Endodermal cell (in vitro differentiated cells): ENCODE measurements at regions not wholly inside any gene's neighbourhood (a gene's known extent, or its start where the extent isn't known, plus 50 kb on each side); places are given as distances from the start of the nearest gene placed in this dataset.

Experiments used
- DNase-seq: peaks from one replicate; pipeline ENCODE4 v3.0.0-alpha.2; 2017
- H3K27ac ChIP-seq: 2 replicates; pipeline ENCODE4 v1.5.1; 2013; ENCODE audit warnings: mild to moderate bottlenecking, low read depth, low read length, moderate library complexity
- H3K27me3 ChIP-seq: 2 replicates; pipeline ENCODE4 v1.6.1; 2013; ENCODE audit warnings: mild to moderate bottlenecking, low read length, moderate library complexity; ENCODE audit not compliant: insufficient read depth, control insufficient read depth, poor library complexity, severe bottlenecking
- H3K36me3 ChIP-seq: 2 replicates; pipeline ENCODE4 v1.7.0; 2013; ENCODE audit warnings: mild to moderate bottlenecking, low read length, moderate library complexity; ENCODE audit not compliant: control insufficient read depth, insufficient read depth
- H3K4me1 ChIP-seq: one replicate; pipeline ENCODE4 v1.7.0; 2013; ENCODE audit warnings: low read length; ENCODE audit not compliant: control insufficient read depth, insufficient read depth
- H3K4me3 ChIP-seq: 2 replicates; pipeline ENCODE4 v1.5.1; 2013; ENCODE audit warnings: mild to moderate bottlenecking, low read length, moderate library complexity
- H3K9ac ChIP-seq: 2 replicates; pipeline ENCODE4 v1.6.1; 2013; ENCODE audit warnings: mild to moderate bottlenecking, low read length, moderate library complexity; ENCODE audit not compliant: poor library complexity, severe bottlenecking; ENCODE audit errors: extremely low read depth
- H3K9me3 ChIP-seq: 2 replicates; pipeline ENCODE4 v1.6.1; 2013; ENCODE audit warnings: mild to moderate bottlenecking, low read length, moderate library complexity; ENCODE audit not compliant: control insufficient read depth
- H3K27ac Mint-ChIP-seq: 2 replicates; pipeline ENCODE4 v1.8.0; 2020; ENCODE audit warnings: mixed read lengths
- H3K27me3 Mint-ChIP-seq: 2 replicates; pipeline ENCODE4 v1.8.0; 2021; ENCODE audit warnings: mild to moderate bottlenecking, mixed read lengths; ENCODE audit not compliant: insufficient read depth
- H3K36me3 Mint-ChIP-seq: 2 replicates; pipeline ENCODE4 v1.8.0; 2020; ENCODE audit warnings: low read depth, mixed read lengths
- H3K4me1 Mint-ChIP-seq: 2 replicates; pipeline ENCODE4 v1.8.0; 2020; ENCODE audit warnings: mixed read lengths
- H3K4me3 Mint-ChIP-seq: 2 replicates; pipeline ENCODE4 v1.8.0; 2020; ENCODE audit warnings: mild to moderate bottlenecking, moderate library complexity, mixed read lengths
- H3K9me3 Mint-ChIP-seq: 2 replicates; pipeline ENCODE4 v1.8.0; 2020; ENCODE audit warnings: mild to moderate bottlenecking, mixed read lengths
- WGBS, 2 experiments: methylation state at CpG; one replicate each; pipeline versions ENCODE4 v1.1.5 to v1.1.7; 2013; ENCODE audit warnings: missing lambda C conversion rate in 2 of 2, mixed read lengths in 1 of 2; ENCODE audit not compliant: insufficient coverage in 1 of 2, insufficient read length in 1 of 2; 5-methylcytosine and 5-hydroxymethylcytosine counted together
- TF ChIP-seq, protein P1 (sequence below): fragments of 200-600 bp; sonication (generic); conservative IDR thresholded peaks from 2 replicates; pipeline ENCODE4 v1.5.0; 2021; ENCODE audit warnings: antibody characterized with exemption, mild to moderate bottlenecking

DNA sequence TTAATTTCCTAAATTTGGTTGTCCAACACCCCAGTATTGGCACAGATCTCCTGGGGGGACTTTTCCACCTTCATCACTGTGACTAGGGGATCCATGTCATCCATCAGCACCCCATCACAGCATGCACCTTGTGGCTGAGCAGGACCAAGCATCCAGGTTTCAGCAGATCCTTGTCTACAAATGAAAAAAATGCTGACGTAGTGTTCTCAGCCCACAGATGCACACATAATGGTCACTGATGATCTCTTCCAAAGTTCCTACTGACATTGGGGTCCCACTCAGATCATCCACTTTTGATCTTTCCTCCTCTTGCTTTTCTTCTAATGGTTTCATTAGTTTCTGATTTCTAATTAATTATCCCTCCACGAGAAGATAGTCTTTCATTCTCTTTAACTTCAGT is 373.1 kb downstream of the TBX15 start:
- Histone ChIP-seq H3K4me1 (peaks cover 3% of the 10 kb centered on the region), H3K4me3 (no peak overlapping the region), H3K9me3 (no peaks in the 10 kb centered on the region), H3K27me3 (no peaks in the 10 kb centered on the region), H3K27ac (no peak overlapping the region), H3K9ac (no peak overlapping the region), H3K36me3 (no peaks in the 10 kb centered on the region)
- DNase-seq: no peak
- no peak overlapping the region for H3K27ac Mint-ChIP-seq
- H3K4me3 Mint-ChIP-seq: no peak overlapping the region
- no peaks in the 10 kb centered on the region for H3K27me3 Mint-ChIP-seq
- WGBS, 2 experiments: 96 to 100% methylated on average over 1 to 2 of the region's 2 CpGs
- no peaks in the 10 kb centered on the region for H3K9me3 Mint-ChIP-seq
- TF ChIP-seq, protein P1, sequence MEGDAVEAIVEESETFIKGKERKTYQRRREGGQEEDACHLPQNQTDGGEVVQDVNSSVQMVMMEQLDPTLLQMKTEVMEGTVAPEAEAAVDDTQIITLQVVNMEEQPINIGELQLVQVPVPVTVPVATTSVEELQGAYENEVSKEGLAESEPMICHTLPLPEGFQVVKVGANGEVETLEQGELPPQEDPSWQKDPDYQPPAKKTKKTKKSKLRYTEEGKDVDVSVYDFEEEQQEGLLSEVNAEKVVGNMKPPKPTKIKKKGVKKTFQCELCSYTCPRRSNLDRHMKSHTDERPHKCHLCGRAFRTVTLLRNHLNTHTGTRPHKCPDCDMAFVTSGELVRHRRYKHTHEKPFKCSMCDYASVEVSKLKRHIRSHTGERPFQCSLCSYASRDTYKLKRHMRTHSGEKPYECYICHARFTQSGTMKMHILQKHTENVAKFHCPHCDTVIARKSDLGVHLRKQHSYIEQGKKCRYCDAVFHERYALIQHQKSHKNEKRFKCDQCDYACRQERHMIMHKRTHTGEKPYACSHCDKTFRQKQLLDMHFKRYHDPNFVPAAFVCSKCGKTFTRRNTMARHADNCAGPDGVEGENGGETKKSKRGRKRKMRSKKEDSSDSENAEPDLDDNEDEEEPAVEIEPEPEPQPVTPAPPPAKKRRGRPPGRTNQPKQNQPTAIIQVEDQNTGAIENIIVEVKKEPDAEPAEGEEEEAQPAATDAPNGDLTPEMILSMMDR: no peak
- no peaks in the 10 kb centered on the region for H3K4me1 Mint-ChIP-seq
- H3K36me3 Mint-ChIP-seq: no peaks in the 10 kb centered on the region

DNA sequence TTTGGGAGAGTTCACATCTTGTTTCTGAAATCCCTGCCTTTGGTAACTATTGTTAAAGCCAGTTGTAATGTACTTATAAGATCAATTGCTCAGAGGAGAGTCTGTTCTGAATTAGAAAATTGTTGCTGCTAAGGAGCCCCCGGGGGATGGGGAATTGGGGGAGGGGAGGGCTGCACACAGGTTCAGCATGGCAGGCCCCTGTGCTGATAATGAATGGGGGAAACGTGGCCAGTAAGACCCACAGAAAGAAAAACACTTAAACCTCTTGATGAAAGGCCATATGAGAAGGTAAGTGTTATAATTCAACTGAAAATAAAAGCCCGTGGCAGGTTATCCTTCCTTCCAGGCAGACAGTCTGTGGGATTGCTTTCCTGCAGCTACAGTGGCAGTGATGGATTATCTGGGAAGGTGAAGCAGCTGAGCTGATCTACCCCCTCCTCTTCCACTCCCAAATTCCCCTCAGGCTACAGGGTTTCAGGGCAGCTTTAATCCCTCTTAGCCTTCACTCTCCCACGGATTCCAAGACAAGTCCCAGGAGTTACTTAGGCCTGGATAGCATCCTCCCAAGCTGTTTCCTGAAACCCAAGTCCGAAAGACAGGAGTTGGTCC is 398.8 kb downstream of the TBX15 start:
- Mint-ChIP-seq H3K9me3 (no peaks in the 10 kb centered on the region), H3K36me3 (no peaks in the 10 kb centered on the region), H3K27me3 (no peaks in the 10 kb centered on the region), H3K27ac (no peak overlapping the region), H3K4me1 (peaks cover 3% of the 10 kb centered on the region), H3K4me3 (no peak overlapping the region)
- Histone ChIP-seq H3K4me3 (no peak overlapping the region), H3K9ac (no peak overlapping the region), H3K4me1 (no peaks in the 10 kb centered on the region), H3K36me3 (no peaks in the 10 kb centered on the region), H3K27me3 (no peaks in the 10 kb centered on the region), H3K9me3 (no peaks in the 10 kb centered on the region), H3K27ac (no peak overlapping the region)
- TF ChIP-seq, protein P1: no peak
- peak; percentile 34 for DNase-seq
- WGBS, 2 experiments: 17 to 72% methylated on average over 1 to 5 of the region's 5 CpGs

DNA sequence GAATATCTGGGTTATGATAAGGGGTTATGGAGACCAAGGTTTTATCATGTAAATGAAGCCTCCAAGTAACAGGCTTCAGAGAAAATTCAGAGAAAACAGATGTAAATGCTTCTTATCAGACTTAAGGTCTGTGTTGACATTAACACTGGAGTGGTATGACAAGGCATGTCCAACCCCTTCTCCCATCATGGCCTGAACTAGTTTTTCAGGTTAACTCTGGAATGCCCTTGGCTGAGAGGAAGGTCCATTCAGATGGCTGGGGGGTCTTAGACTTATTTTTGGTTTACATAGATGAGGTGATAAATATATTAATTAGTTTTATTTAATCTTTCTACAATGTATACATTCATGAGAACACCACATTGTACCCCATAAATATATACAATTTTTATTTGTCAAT is 399.6 kb downstream of the TBX15 start:
- H3K27me3 Mint-ChIP-seq: no peaks in the 10 kb centered on the region

More for the DNA sequence above, 399.6 kb downstream of the TBX15 start:
- DNase-seq: no peak
- TF ChIP-seq, protein P1: no peak
- no peak overlapping the region for H3K9ac ChIP-seq
- H3K27ac ChIP-seq: no peak overlapping the region
- no peak overlapping the region for H3K27ac Mint-ChIP-seq
- H3K4me1 ChIP-seq: no peaks in the 10 kb centered on the region
- no peaks in the 10 kb centered on the region for H3K9me3 ChIP-seq
- H3K4me3 ChIP-seq: no peak overlapping the region
- H3K9me3 Mint-ChIP-seq: no peaks in the 10 kb centered on the region
- H3K36me3 ChIP-seq: no peaks in the 10 kb centered on the region
- peaks cover 3% of the 10 kb centered on the region for H3K4me1 Mint-ChIP-seq
- no peaks in the 10 kb centered on the region for H3K36me3 Mint-ChIP-seq
- no peaks in the 10 kb centered on the region for H3K27me3 ChIP-seq
- H3K4me3 Mint-ChIP-seq: no peak overlapping the region
